B cell (primary cell): ENCODE measurements at regions not wholly inside any gene's neighbourhood (a gene's known extent, or its start where the extent isn't known, plus 50 kb on each side); places are given as distances from the start of the nearest gene placed in this dataset.

Experiments
- ATAC-seq: fragments of 200-7000 bp; cut with Tn5 transposase; one replicate; pipeline ENCODE4 v1.10.0; 2021; ENCODE audit warnings: low read depth, mild to moderate bottlenecking, moderate number of reproducible peaks, moderate library complexity
- CTCF ChIA-PET: fragments of 350-600 bp; sonication (Branson Sonifier 250); formaldehyde crosslinking; loops from one replicate; lab custom pipeline; 2021; ENCODE audit warnings: antibody characterized with exemption, inconsistent platforms; lab: Charles Lee
- POLR2A ChIA-PET: fragments of 350-600 bp; sonication (Branson Sonifier 250); formaldehyde crosslinking; loops from one replicate; lab custom pipeline; 2021; ENCODE audit warnings: antibody characterized with exemption; lab: Charles Lee
- DNase-seq: peaks from one replicate; pipeline ENCODE4 v3.0.0; 2013
- H2AFZ ChIP-seq: 2 replicates; pipeline ENCODE4 v1.6.1; 2012; ENCODE audit warnings: mild to moderate bottlenecking, low read depth, low read length; ENCODE audit not compliant: insufficient read depth, poor library complexity, severe bottlenecking
- H3K27ac ChIP-seq, 2 donors: 1 replicate in 1 of 2; 2 replicates in 1 of 2; pipeline ENCODE4 v1.5.1; 2012 to 2013; ENCODE audit warnings: low read length in 2 of 2, mild to moderate bottlenecking in 2 of 2, moderate library complexity in 1 of 2
- H3K27me3 ChIP-seq, 4 experiments: fragments of 200-600 bp in 1 of 4; sonication (generic) in 1 of 4; replicated peaks in 1 of 4; 1 replicate in 2 of 4; 2 replicates in 2 of 4; pipeline versions ENCODE4 v1.6.1 to v1.7.0; 2013 to 2016; ENCODE audit warnings: low read length in 3 of 4, mild to moderate bottlenecking in 2 of 4, mixed read lengths in 1 of 4, moderate library complexity in 1 of 4; ENCODE audit not compliant: insufficient read depth in 4 of 4, control insufficient read depth in 3 of 4; ENCODE audit errors: control extremely low read depth in 1 of 4
- H3K36me3 ChIP-seq, 2 experiments: replicated peaks in 1 of 2; 1 replicate in 1 of 2; 2 replicates in 1 of 2; pipeline versions ENCODE4 v1.6.1 to v1.7.1; 2013; ENCODE audit warnings: low read length in 1 of 2; ENCODE audit not compliant: insufficient read depth in 2 of 2, control insufficient read depth in 1 of 2; ENCODE audit errors: control extremely low read depth in 1 of 2, extremely low read depth in 1 of 2
- H3K4me1 ChIP-seq, 2 donors: fragments of 200-600 bp in 1 of 2; sonication (generic) in 1 of 2; 1 replicate in 1 of 2; 2 replicates in 1 of 2; pipeline versions ENCODE4 v1.5.1 to v1.6.1; 2013 to 2017; ENCODE audit warnings: low read length in 2 of 2; ENCODE audit not compliant: control insufficient read depth in 2 of 2, insufficient read depth in 2 of 2
- H3K4me2 ChIP-seq: replicated peaks from 2 replicates; pipeline ENCODE3; 2012; ENCODE audit warnings: mild to moderate bottlenecking, low read depth, low read length; ENCODE audit not compliant: poor library complexity, severe bottlenecking
- H3K4me3 ChIP-seq, 5 experiments: fragments of 200-600 bp in 1 of 5; sonication (generic) in 1 of 5; 1 replicate in 3 of 5; 2 replicates in 2 of 5; pipeline versions ENCODE4 v1.5.1 to v1.7.0; 2011 to 2016; ENCODE audit warnings: low read length in 4 of 5, mild to moderate bottlenecking in 4 of 5, low read depth in 2 of 5, control low read depth in 1 of 5, moderate library complexity in 1 of 5; ENCODE audit not compliant: insufficient read depth in 1 of 5; ENCODE audit errors: control extremely low read depth in 1 of 5, extremely low read depth in 1 of 5
- H3K79me2 ChIP-seq: fragments of 200-600 bp; sonication (generic); one replicate; pipeline ENCODE4 v1.6.0; 2016; ENCODE audit warnings: low read length; ENCODE audit not compliant: control insufficient read depth, insufficient read depth
- H3K9ac ChIP-seq: fragments of 200-600 bp; sonication (generic); 2 replicates; pipeline ENCODE4 v1.6.1; 2017; ENCODE audit warnings: mild to moderate bottlenecking, low read length, moderate library complexity
- H3K9me3 ChIP-seq, 3 donors: one replicate each; pipeline versions ENCODE4 v1.6.1 to v1.7.1; 2013; ENCODE audit warnings: low read length in 2 of 3; ENCODE audit not compliant: control insufficient read depth in 2 of 3, insufficient read depth in 1 of 3; ENCODE audit errors: control extremely low read depth in 1 of 3
- H4K20me1 ChIP-seq: 2 replicates; pipeline ENCODE4 v1.6.0; 2012; ENCODE audit warnings: mild to moderate bottlenecking, low read length; ENCODE audit not compliant: insufficient read depth, control insufficient read depth, poor library complexity, severe bottlenecking
- H3K27ac Mint-ChIP-seq: one replicate; pipeline ENCODE4 v1.8.0; 2021; ENCODE audit warnings: mixed read lengths
- H3K27me3 Mint-ChIP-seq: one replicate; pipeline ENCODE4 v1.8.0; 2021; ENCODE audit warnings: mixed read lengths
- H3K4me1 Mint-ChIP-seq: one replicate; pipeline ENCODE4 v1.8.0; 2021; ENCODE audit warnings: mixed read lengths
- H3K4me3 Mint-ChIP-seq: one replicate; pipeline ENCODE4 v1.8.0; 2021; ENCODE audit warnings: mixed read lengths
- H3K9me3 Mint-ChIP-seq: one replicate; pipeline ENCODE4 v1.8.0; 2022; ENCODE audit warnings: mixed read lengths; ENCODE audit not compliant: insufficient read depth
- CTCF ChIP-seq: fragments of 200-600 bp; IDR thresholded peaks from one replicate; pipeline ENCODE4 v1.8.0; 2022; ENCODE audit warnings: antibody characterized with exemption, mild to moderate bottlenecking
- EZH2 ChIP-seq: IDR thresholded peaks from 2 replicates; pipeline ENCODE4 v1.6.1; 2012; ENCODE audit warnings: borderline replicate concordance, low read depth, mild to moderate bottlenecking, moderate library complexity, low read length; ENCODE audit not compliant: insufficient read depth, poor library complexity, severe bottlenecking
- WGBS: methylation state at CpG from one replicate; pipeline ENCODE4 v1.1.5; 2013; ENCODE audit warnings: missing lambda C conversion rate; ENCODE audit not compliant: insufficient coverage; 5-methylcytosine and 5-hydroxymethylcytosine counted together
- intact Hi-C: fragments of 100-400 bp; cut with micrococcal nuclease; formaldehyde crosslinking; loops from one replicate; pipeline ENCODE4 v1.10.0; 2022

GRCh38 chr4:27111627-27112026 lies 251.0 kb downstream of the STIM2 start:
- Histone ChIP-seq H4K20me1 (no peaks in the 10 kb centered on the region), H3K9ac (no peak overlapping the region), H3K27me3 (no peaks in the 10 kb centered on the region), H3K4me2 (no peak overlapping the region), H3K4me1 (no peaks in the 10 kb centered on the region), H3K9me3 (no peaks in the 10 kb centered on the region), H2AFZ (no peak overlapping the region), H3K36me3 (no peaks in the 10 kb centered on the region), H3K79me2 (no peaks in the 10 kb centered on the region), H3K4me3 (no peak overlapping the region), H3K27ac (no peak overlapping the region)
- no peak overlapping the region for H3K27ac Mint-ChIP-seq
- WGBS = no CpG with 5 or more reads among the region's 3 CpGs
- H3K4me1 Mint-ChIP-seq = no peaks in the 10 kb centered on the region
- ChIA-PET POLR2A (no interaction called here), CTCF (no interaction called here)
- no peak for ATAC-seq
- DNase-seq = no peak
- no peak for TF ChIP-seq EZH2
- no peak for TF ChIP-seq CTCF
- no peak overlapping the region for H3K4me3 Mint-ChIP-seq
- intact Hi-C loops = no loop called here
- H3K27me3 Mint-ChIP-seq = peaks cover 7% of the 10 kb centered on the region
- H3K9me3 Mint-ChIP-seq = no peaks in the 10 kb centered on the region

GRCh38 chr4:27112587-27112986 lies 251.9 kb downstream of the STIM2 start:
- Histone ChIP-seq H3K4me1 (no peaks in the 10 kb centered on the region), H3K36me3 (no peaks in the 10 kb centered on the region), H3K9me3 (no peaks in the 10 kb centered on the region), H2AFZ (no peak overlapping the region), H3K4me3 (no peak overlapping the region), H3K9ac (no peak overlapping the region), H3K79me2 (no peaks in the 10 kb centered on the region), H4K20me1 (no peaks in the 10 kb centered on the region), H3K4me2 (no peak overlapping the region), H3K27me3 (no peaks in the 10 kb centered on the region), H3K27ac (no peak overlapping the region)
- Mint-ChIP-seq H3K4me1 (no peaks in the 10 kb centered on the region), H3K27ac (no peak overlapping the region), H3K27me3 (peaks cover 7% of the 10 kb centered on the region), H3K9me3 (no peaks in the 10 kb centered on the region), H3K4me3 (no peak overlapping the region)
- TF ChIP-seq EZH2 (no peak), CTCF (no peak)
- DNase-seq (no peak), ATAC-seq (no peak)
- WGBS = 100% methylated on average over 1 of the region's 3 CpGs
- intact Hi-C loops = no loop called here
- ChIA-PET POLR2A (no interaction called here), CTCF (no interaction called here)
